ENCODE measurements at regions not wholly inside any gene's neighbourhood (a gene's known extent, or its start where the extent isn't known, plus 50 kb on each side); places are given as distances from the start of the nearest gene placed in this dataset.

GRCh38 chr2:134783912-134784311 is 54.5 kb upstream of the ACMSD start:
- no peak overlapping the region for H3K56ac ChIP-seq (ENCODE audit: insufficient read length, low read depth, low read length)
- no peak overlapping the region for H3K4me2 ChIP-seq (ENCODE audit: insufficient read depth, insufficient read length, low read length)
- no CpG with 5 or more reads among the region's 2 CpGs for WGBS (ENCODE audit: extremely low coverage, insufficient read length, low lambda C conversion rate)
- no peak overlapping the region; a peak in 1 of 7 replicates for H3K27ac Mint-ChIP-seq
- H3K4ac ChIP-seq (ENCODE audit: low read depth, low read length): no peak overlapping the region
- no peak overlapping the region for H3K14ac ChIP-seq (ENCODE audit: insufficient read depth, low read length)
- no peaks in the 10 kb centered on the region for H3K9me3 ChIP-seq (ENCODE audit: control insufficient read depth, low read depth, low read length)
- no peaks in the 10 kb centered on the region for H3K79me1 ChIP-seq (ENCODE audit: insufficient read depth, low read depth, low read length, poor library complexity, severe bottlenecking)
- H2AFZ ChIP-seq (ENCODE audit: low read length): no peak overlapping the region
- peaks cover 2% of the 10 kb centered on the region for H3K27me3 Mint-ChIP-seq (ENCODE audit: low read depth)
- no peak overlapping the region for H2BK12ac ChIP-seq (ENCODE audit: insufficient read length, low read depth, low read length)
- no peaks in the 10 kb centered on the region for H3K4me1 ChIP-seq (ENCODE audit: insufficient read depth, low read length)
- no peak for DNase-seq
- no peak overlapping the region for H2BK20ac ChIP-seq (ENCODE audit: low read depth, low read length, poor library complexity, severe bottlenecking)
- no peaks in the 10 kb centered on the region for H4K20me1 ChIP-seq (ENCODE audit: control insufficient read depth, insufficient read depth, insufficient read length)
- H4K5ac ChIP-seq (ENCODE audit: insufficient read length, low read depth, low read length): no peak overlapping the region
- no peak overlapping the region for H3T11ph ChIP-seq (ENCODE audit: low read length)
- TF ChIP-seq CTCF (conservative IDR thresholded peaks at IDR 0.05): no peak
- no peak overlapping the region for H3K27ac ChIP-seq (ENCODE audit: insufficient read length, low read depth, low read length)
- no peak overlapping the region for H2BK15ac ChIP-seq (ENCODE audit: low read depth, low read length)
- H3K18ac ChIP-seq (ENCODE audit: insufficient read length, low read depth, low read length): no peak overlapping the region
- no peaks in the 10 kb centered on the region for H3K27me3 ChIP-seq (ENCODE audit: insufficient read depth, low read length)
- no peaks in the 10 kb centered on the region for H3K23me2 ChIP-seq (ENCODE audit: insufficient read length, low read depth, low read length, poor library complexity, severe bottlenecking)
- no peaks in the 10 kb centered on the region; a peak in 1 of 5 replicates for H3K9me3 Mint-ChIP-seq
- no peak overlapping the region for H3K4me3 Mint-ChIP-seq
- H2AK5ac ChIP-seq (ENCODE audit: insufficient read length, low read length): no peak overlapping the region
- no peaks in the 10 kb centered on the region for H3K4me1 Mint-ChIP-seq
- H3K23ac ChIP-seq (ENCODE audit: insufficient read length, low read depth, low read length): no peak overlapping the region
- no peak overlapping the region for H4K8ac ChIP-seq (replicated peaks; ENCODE audit: insufficient read length, low read depth, low read length)
- no peaks in the 10 kb centered on the region for H3K79me2 ChIP-seq (ENCODE audit: insufficient read depth, low read length)
- no peak overlapping the region for H2BK5ac ChIP-seq (ENCODE audit: insufficient read length, low read length)
- no peaks in the 10 kb centered on the region for H3K36me3 Mint-ChIP-seq (ENCODE audit: insufficient read depth in 1 of 3, low read depth in 3 of 3)
- H2BK120ac ChIP-seq (ENCODE audit: low read depth, low read length, poor library complexity, severe bottlenecking): no peak overlapping the region
- H4K91ac ChIP-seq (ENCODE audit: insufficient read length, low read depth, low read length): no peak overlapping the region
- no peak overlapping the region for H3K9ac ChIP-seq (ENCODE audit: extremely low read depth, insufficient read length, low read length)

Data from H9 (cell line).